ENCODE measurements at regions not wholly inside any gene's neighbourhood (a gene's known extent, or its start where the extent isn't known, plus 50 kb on each side); places are given as distances from the start of the nearest gene placed in this dataset.

- Histone ChIP-seq H3K4me1 (ENCODE audit: control insufficient read depth in 5 of 5, insufficient read depth in 5 of 5, low read length in 5 of 5) (no peaks in the 10 kb centered on the region), H3K9me3 (ENCODE audit: control insufficient read depth in 4 of 4, insufficient read depth in 3 of 4, low read length in 3 of 4) (no peaks in the 10 kb centered on the region), H3K36me3 (ENCODE audit: control insufficient read depth in 4 of 4, insufficient read depth in 4 of 4, low read length in 4 of 4) (no peaks in the 10 kb centered on the region), H3K9ac (ENCODE audit: insufficient read depth in 1 of 2, low read length in 2 of 2) (no peak overlapping the region), H3K27me3 (ENCODE audit: control insufficient read depth in 3 of 3, insufficient read depth in 3 of 3, low read length in 2 of 3) (no peaks in the 10 kb centered on the region), H3K4me3 (no peak overlapping the region), H3K27ac (ENCODE audit: low read depth in 1 of 2, low read length in 1 of 2) (no peak overlapping the region)
- 88 to 93% methylated on average over 3 of the region's 3 CpGs for WGBS, 2 donors
- no peak for TF ChIP-seq CTCF (IDR thresholded peaks at IDR 0.05; ENCODE audit: control extremely low read depth, extremely low read depth)
- ATAC-seq (ENCODE audit: insufficient read depth, low FRiP score) (no peak), DNase-seq (no peak)
These were observed 501.3 kb upstream of the AADAT start for GRCh38 chr4:170591076-170591475.

- Histone ChIP-seq H3K27ac (ENCODE audit: low read depth in 1 of 2, low read length in 1 of 2) (no peak overlapping the region), H3K27me3 (ENCODE audit: control insufficient read depth in 3 of 3, insufficient read depth in 3 of 3, low read length in 2 of 3) (no peaks in the 10 kb centered on the region), H3K9me3 (ENCODE audit: control insufficient read depth in 4 of 4, insufficient read depth in 3 of 4, low read length in 3 of 4) (no peaks in the 10 kb centered on the region), H3K9ac (ENCODE audit: insufficient read depth in 1 of 2, low read length in 2 of 2) (no peak overlapping the region), H3K4me1 (ENCODE audit: control insufficient read depth in 5 of 5, insufficient read depth in 5 of 5, low read length in 5 of 5) (no peaks in the 10 kb centered on the region), H3K4me3 (no peak overlapping the region), H3K36me3 (ENCODE audit: control insufficient read depth in 4 of 4, insufficient read depth in 4 of 4, low read length in 4 of 4) (no peaks in the 10 kb centered on the region)
- WGBS, 2 donors: 64 to 66% methylated on average over 3 of the region's 3 CpGs
- DNase-seq (peak in 1 of 3 donors; percentile 17), ATAC-seq (ENCODE audit: insufficient read depth, low FRiP score) (no peak)
- TF ChIP-seq CTCF (IDR thresholded peaks at IDR 0.05; ENCODE audit: control extremely low read depth, extremely low read depth): no peak
These were observed 499.9 kb upstream of the AADAT start for GRCh38 chr4:170589597-170590191.

GRCh38 chr4:170581969-170582368 lies 492.2 kb upstream of the AADAT start:
- no peak for TF ChIP-seq CTCF (IDR thresholded peaks at IDR 0.05; ENCODE audit: control extremely low read depth, extremely low read depth)
- 85 to 89% methylated on average over 5 of the region's 5 CpGs for WGBS, 2 donors
- ATAC-seq (ENCODE audit: insufficient read depth, low FRiP score) (no peak), DNase-seq (no peak)
- no peaks in the 10 kb centered on the region for H3K27me3 ChIP-seq (ENCODE audit: control insufficient read depth in 3 of 3, insufficient read depth in 3 of 3, low read length in 2 of 3)
- H3K9me3 ChIP-seq (ENCODE audit: control insufficient read depth in 4 of 4, insufficient read depth in 3 of 4, low read length in 3 of 4): no peaks in the 10 kb centered on the region
- H3K36me3 ChIP-seq (ENCODE audit: control insufficient read depth in 4 of 4, insufficient read depth in 4 of 4, low read length in 4 of 4): no peaks in the 10 kb centered on the region
- H3K4me1 ChIP-seq (ENCODE audit: control insufficient read depth in 5 of 5, insufficient read depth in 5 of 5, low read length in 5 of 5): no peaks in the 10 kb centered on the region
- no peak overlapping the region for H3K27ac ChIP-seq (ENCODE audit: low read depth in 1 of 2, low read length in 1 of 2)
- H3K9ac ChIP-seq (ENCODE audit: insufficient read depth in 1 of 2, low read length in 2 of 2): no peak overlapping the region
- no peak overlapping the region for H3K4me3 ChIP-seq

- no peaks in the 10 kb centered on the region for H3K27me3 ChIP-seq (ENCODE audit: control insufficient read depth in 3 of 3, insufficient read depth in 3 of 3, low read length in 2 of 3)
- H3K27ac ChIP-seq (ENCODE audit: low read depth in 1 of 2, low read length in 1 of 2): no peak overlapping the region
- DNase-seq (no peak), ATAC-seq (ENCODE audit: insufficient read depth, low FRiP score) (no peak)
- 71% methylated on average over 7 of the region's 7 CpGs for WGBS, 2 donors
- H3K9me3 ChIP-seq (ENCODE audit: control insufficient read depth in 4 of 4, insufficient read depth in 3 of 4, low read length in 3 of 4): no peaks in the 10 kb centered on the region
- TF ChIP-seq CTCF (IDR thresholded peaks at IDR 0.05; ENCODE audit: control extremely low read depth, extremely low read depth): no peak
- no peak overlapping the region for H3K4me3 ChIP-seq
- no peaks in the 10 kb centered on the region for H3K4me1 ChIP-seq (ENCODE audit: control insufficient read depth in 5 of 5, insufficient read depth in 5 of 5, low read length in 5 of 5)
- no peak overlapping the region for H3K9ac ChIP-seq (ENCODE audit: insufficient read depth in 1 of 2, low read length in 2 of 2)
- no peaks in the 10 kb centered on the region for H3K36me3 ChIP-seq (ENCODE audit: control insufficient read depth in 4 of 4, insufficient read depth in 4 of 4, low read length in 4 of 4)
These were observed 491.6 kb upstream of the AADAT start for GRCh38 chr4:170581322-170581721.
